ENCODE measurements at regions not wholly inside any gene's neighbourhood (a gene's known extent, or its start where the extent isn't known, plus 50 kb on each side); places are given as distances from the start of the nearest gene placed in this dataset.

GRCh38 chr9:107387409-107387808 lies 102.2 kb downstream of the KLF4 start:
- H3K4me3 ChIP-seq (replicated peaks in 1 of 3; ENCODE audit: low read depth in 2 of 3, low read length in 3 of 3) = no peak overlapping the region
- no peaks in the 10 kb centered on the region for H4K20me1 ChIP-seq (ENCODE audit: insufficient read depth, low read length)
- no peaks in the 10 kb centered on the region for H3K9me3 ChIP-seq (replicated peaks in 1 of 2; ENCODE audit: control insufficient read depth in 1 of 2, insufficient read depth in 1 of 2, low read length in 2 of 2)
- Mint-ChIP-seq H3K27me3 (ENCODE audit: low read depth in 3 of 3) (peaks cover 6 to 7% (median 7%) of the 10 kb centered on the region in 3 donors), H3K4me3 (no peak overlapping the region), H3K4me1 (no peaks in the 10 kb centered on the region), H3K36me3 (no peaks in the 10 kb centered on the region), H3K9me3 (peaks cover 0 to 5% (median 0%) of the 10 kb centered on the region in 7 donors), H3K27ac (no peak overlapping the region)
- H3K79me2 ChIP-seq (ENCODE audit: insufficient read depth, low read length) = no peaks in the 10 kb centered on the region
- intact Hi-C loops (cut with micrococcal nuclease) = no loop called here
- H3K36me3 ChIP-seq (replicated peaks in 1 of 2; ENCODE audit: control insufficient read depth in 1 of 2, insufficient read depth in 2 of 2, low read length in 2 of 2) = no peaks in the 10 kb centered on the region
- no peak overlapping the region for H2AFZ ChIP-seq (ENCODE audit: insufficient read depth, low read depth, low read length, poor library complexity, severe bottlenecking)
- H3K9ac ChIP-seq (ENCODE audit: insufficient read depth, low read length, poor library complexity, severe bottlenecking) = no peak overlapping the region
- TF ChIP-seq CTCF (IDR thresholded peaks at IDR 0.05) = no peak
- H3K4me1 ChIP-seq (ENCODE audit: control insufficient read depth in 1 of 2, insufficient read depth in 2 of 2, low read length in 2 of 2) = no peaks in the 10 kb centered on the region
- H3K27ac ChIP-seq (ENCODE audit: low read depth in 1 of 2, low read length in 2 of 2) = no peak overlapping the region
- no peak overlapping the region for H3K4me2 ChIP-seq (replicated peaks; ENCODE audit: extremely low read depth, low read length, poor library complexity, severe bottlenecking)
- DNase-seq = no peak
- no CpG with 5 or more reads among the region's 3 CpGs for WGBS (ENCODE audit: insufficient coverage)
- no peaks in the 10 kb centered on the region for H3K27me3 ChIP-seq (ENCODE audit: control insufficient read depth in 2 of 2, insufficient read depth in 2 of 2, low read length in 2 of 2)

GRCh38 chr9:107386396-107386795 lies 103.2 kb downstream of the KLF4 start:
- Mint-ChIP-seq H3K4me1 (no peaks in the 10 kb centered on the region), H3K4me3 (no peak overlapping the region), H3K9me3 (peaks cover 0 to 6% (median 0%) of the 10 kb centered on the region in 7 donors), H3K36me3 (no peaks in the 10 kb centered on the region), H3K27me3 (ENCODE audit: low read depth in 3 of 3) (peaks cover 6 to 7% (median 7%) of the 10 kb centered on the region in 3 donors), H3K27ac (no peak overlapping the region)
- H3K36me3 ChIP-seq (replicated peaks in 1 of 2; ENCODE audit: control insufficient read depth in 1 of 2, insufficient read depth in 2 of 2, low read length in 2 of 2) = no peaks in the 10 kb centered on the region
- H3K27me3 ChIP-seq (ENCODE audit: control insufficient read depth in 2 of 2, insufficient read depth in 2 of 2, low read length in 2 of 2) = no peaks in the 10 kb centered on the region
- 100% methylated on average over 1 of the region's 1 CpG for WGBS (ENCODE audit: insufficient coverage)
- no peaks in the 10 kb centered on the region for H3K79me2 ChIP-seq (ENCODE audit: insufficient read depth, low read length)
- no peak overlapping the region for H2AFZ ChIP-seq (ENCODE audit: insufficient read depth, low read depth, low read length, poor library complexity, severe bottlenecking)
- intact Hi-C loops (cut with micrococcal nuclease) = no loop called here
- no peak for TF ChIP-seq CTCF (IDR thresholded peaks at IDR 0.05)
- no peak overlapping the region for H3K4me3 ChIP-seq (replicated peaks in 1 of 3; ENCODE audit: low read depth in 2 of 3, low read length in 3 of 3)
- H3K9me3 ChIP-seq (replicated peaks in 1 of 2; ENCODE audit: control insufficient read depth in 1 of 2, insufficient read depth in 1 of 2, low read length in 2 of 2) = no peaks in the 10 kb centered on the region
- no peak overlapping the region for H3K27ac ChIP-seq (ENCODE audit: low read depth in 1 of 2, low read length in 2 of 2)
- no peak for DNase-seq
- no peak overlapping the region for H3K4me2 ChIP-seq (replicated peaks; ENCODE audit: extremely low read depth, low read length, poor library complexity, severe bottlenecking)
- H4K20me1 ChIP-seq (ENCODE audit: insufficient read depth, low read length) = no peaks in the 10 kb centered on the region
- H3K9ac ChIP-seq (ENCODE audit: insufficient read depth, low read length, poor library complexity, severe bottlenecking) = no peak overlapping the region
- H3K4me1 ChIP-seq (ENCODE audit: control insufficient read depth in 1 of 2, insufficient read depth in 2 of 2, low read length in 2 of 2) = no peaks in the 10 kb centered on the region

All from CD14-positive monocyte (primary cell).